Transverse colon (tissue), 4 donors: ENCODE measurements at regions not wholly inside any gene's neighbourhood (a gene's known extent, or its start where the extent isn't known, plus 50 kb on each side); places are given as distances from the start of the nearest gene placed in this dataset.

Experiments
- CTCF ChIP-seq, 5 experiments: fragments of 200-600 bp in 3 of 5; fragments of 450-650 bp in 2 of 5; sonication (generic) in 3 of 5; IDR thresholded peaks; 1 replicate in 2 of 5; 2 replicates in 3 of 5; pipeline ENCODE4 v1.5.1; 2016 to 2017; ENCODE audit warnings: antibody characterized with exemption in 5 of 5, inconsistent platforms in 3 of 5, mild to moderate bottlenecking in 2 of 5, moderate library complexity in 1 of 5
- EP300 ChIP-seq: sonication (generic); formaldehyde crosslinking; IDR thresholded peaks from one replicate; pipeline ENCODE4 v1.6.1; 2017; ENCODE audit warnings: antibody characterized with exemption, low read depth
- POLR2A ChIP-seq: fragments of 450-650 bp; IDR thresholded peaks from one replicate; pipeline ENCODE4 v1.6.1; 2016; ENCODE audit warnings: antibody characterized with exemption, mild to moderate bottlenecking, moderate library complexity
- POLR2AphosphoS5 ChIP-seq, 3 donors: sonication (generic); formaldehyde crosslinking; IDR thresholded peaks; one replicate each; pipeline ENCODE4 v1.6.1; 2016; ENCODE audit warnings: antibody characterized with exemption in 3 of 3

GRCh38 chr3:194212161-194212844 lies 76.4 kb downstream of the HES1 start:
- TF ChIP-seq CTCF (IDR thresholded peaks at IDR 0.05) (no peak), POLR2A (no peak), EP300 (no peak), POLR2AphosphoS5 (IDR thresholded peaks at IDR 0.05) (no peak)
